ENCODE measurements at regions not wholly inside any gene's neighbourhood (a gene's known extent, or its start where the extent isn't known, plus 50 kb on each side); places are given as distances from the start of the nearest gene placed in this dataset.

- TF ChIP-seq CTCF (IDR thresholded peaks at IDR 0.05) (no peak), POLR2A (IDR thresholded peaks at IDR 0.05) (no peak)
Observed at GRCh38 chr10:54940418-54940817, 139.4 kb upstream of the PCDH15 start.

Data from uterus (tissue), 2 donors.